B cell (primary cell): ENCODE measurements at regions not wholly inside any gene's neighbourhood (a gene's known extent, or its start where the extent isn't known, plus 50 kb on each side); places are given as distances from the start of the nearest gene placed in this dataset.

ENCODE experiments used
- CTCF ChIP-seq: fragments of 200-600 bp; IDR thresholded peaks from one replicate; pipeline ENCODE4 v1.8.0; 2022; ENCODE audit warnings: antibody characterized with exemption, mild to moderate bottlenecking
- EZH2 ChIP-seq: IDR thresholded peaks from 2 replicates; pipeline ENCODE4 v1.6.1; 2012; ENCODE audit warnings: borderline replicate concordance, low read depth, mild to moderate bottlenecking, moderate library complexity, low read length; ENCODE audit not compliant: insufficient read depth, poor library complexity, severe bottlenecking

GRCh38 chr6:170225852-170226417, 64.9 kb downstream of the DLL1 start:
- no peak for TF ChIP-seq CTCF
- TF ChIP-seq EZH2, result no peak
